ENCODE measurements at regions not wholly inside any gene's neighbourhood (a gene's known extent, or its start where the extent isn't known, plus 50 kb on each side); places are given as distances from the start of the nearest gene placed in this dataset.
A peak's percentile ranks its signal among the peaks of the same experiment; 100 is the strongest.

GRCh38 chr9:31394015-31394473, 990.4 kb upstream of the ACO1 start:
- no peak overlapping the region for H3K27ac ChIP-seq (ENCODE audit: low read length)
- no peak overlapping the region for H3K4me2 ChIP-seq (ENCODE audit: low read depth, low read length)
- H3K27me3 ChIP-seq (replicated peaks; ENCODE audit: insufficient read depth, low read length) = no peaks in the 10 kb centered on the region
- no peak overlapping the region for H2AFZ ChIP-seq (ENCODE audit: low read length)
- no peaks in the 10 kb centered on the region for H4K20me1 ChIP-seq (ENCODE audit: insufficient read depth, low read length)
- DNase-seq = peak; percentile 53
- H3K36me3 ChIP-seq (replicated peaks; ENCODE audit: insufficient read depth, low read length) = no peaks in the 10 kb centered on the region
- peaks cover 4% of the 10 kb centered on the region; the same call in 1 of the 2 replicates for H3K4me1 ChIP-seq (ENCODE audit: low read length)
- H3K9ac ChIP-seq (ENCODE audit: low read length) = no peak overlapping the region
- H3F3A ChIP-seq (ENCODE audit: insufficient read depth, low read length) = no peaks in the 10 kb centered on the region
- TF ChIP-seq EZH2phosphoT487 (IDR thresholded peaks at IDR 0.05; ENCODE audit: low read length) (no peak), CTCF (IDR thresholded peaks at IDR 0.05; ENCODE audit: low read length) (no peak), EZH2 (optimal IDR thresholded peaks at IDR 0.05; ENCODE audit: low read depth, low read length) (no peak)
- no peaks in the 10 kb centered on the region for H3K79me2 ChIP-seq (ENCODE audit: low read length)
- no peak overlapping the region for H3K4me3 ChIP-seq (ENCODE audit: low read length)
- H3K9me3 ChIP-seq (replicated peaks; ENCODE audit: insufficient read depth, low read length) = no peaks in the 10 kb centered on the region
- H3K9me2 ChIP-seq (replicated peaks; ENCODE audit: insufficient read depth, low read length) = no peaks in the 10 kb centered on the region

DNA sequence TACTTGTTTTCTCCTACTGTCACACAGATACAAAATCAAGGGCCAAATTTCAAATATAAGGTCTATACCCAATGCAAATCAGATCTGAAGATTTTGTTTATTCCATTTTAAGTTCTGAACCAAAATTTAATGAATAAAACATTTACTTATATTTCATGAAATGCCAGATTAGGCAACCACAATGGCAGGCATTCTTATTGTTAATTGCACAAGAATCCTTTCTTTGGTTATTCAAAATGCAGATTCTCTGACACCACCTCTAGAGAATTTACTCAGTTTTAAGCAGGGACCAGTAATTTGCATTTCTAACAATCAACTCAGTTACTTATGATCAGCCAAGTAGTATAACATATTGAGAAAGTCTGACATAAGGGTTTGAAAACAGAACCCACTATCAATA, 972.4 kb upstream of the ACO1 start:
- DNase-seq = no peak
- H2AFZ ChIP-seq (ENCODE audit: low read length) = no peak overlapping the region
- no peaks in the 10 kb centered on the region for H3K27me3 ChIP-seq (replicated peaks; ENCODE audit: insufficient read depth, low read length)
- H3K79me2 ChIP-seq (ENCODE audit: low read length) = no peaks in the 10 kb centered on the region
- no peaks in the 10 kb centered on the region for H3K9me2 ChIP-seq (replicated peaks; ENCODE audit: insufficient read depth, low read length)
- H3K4me1 ChIP-seq (ENCODE audit: low read length) = no peaks in the 10 kb centered on the region
- H3K9ac ChIP-seq (ENCODE audit: low read length) = no peak overlapping the region
- H3K4me3 ChIP-seq (ENCODE audit: low read length) = no peak overlapping the region
- H3K9me3 ChIP-seq (replicated peaks; ENCODE audit: insufficient read depth, low read length) = no peaks in the 10 kb centered on the region
- H3K27ac ChIP-seq (ENCODE audit: low read length) = no peak overlapping the region
- no peak overlapping the region for H3K4me2 ChIP-seq (ENCODE audit: low read depth, low read length)
- H3F3A ChIP-seq (ENCODE audit: insufficient read depth, low read length) = no peaks in the 10 kb centered on the region
- H4K20me1 ChIP-seq (ENCODE audit: insufficient read depth, low read length) = no peaks in the 10 kb centered on the region
- no peaks in the 10 kb centered on the region for H3K36me3 ChIP-seq (replicated peaks; ENCODE audit: insufficient read depth, low read length)
- TF ChIP-seq CTCF (IDR thresholded peaks at IDR 0.05; ENCODE audit: low read length) = no peak
- no peak for TF ChIP-seq EZH2phosphoT487 (IDR thresholded peaks at IDR 0.05; ENCODE audit: low read length)
- TF ChIP-seq EZH2 (optimal IDR thresholded peaks at IDR 0.05; ENCODE audit: low read depth, low read length) = no peak

- H3K4me2 ChIP-seq (ENCODE audit: low read depth, low read length) = no peak overlapping the region
- DNase-seq = no peak
- TF ChIP-seq CTCF (IDR thresholded peaks at IDR 0.05; ENCODE audit: low read length) (no peak), EZH2phosphoT487 (IDR thresholded peaks at IDR 0.05; ENCODE audit: low read length) (no peak), EZH2 (optimal IDR thresholded peaks at IDR 0.05; ENCODE audit: low read depth, low read length) (no peak)
- H3F3A ChIP-seq (ENCODE audit: insufficient read depth, low read length) = no peaks in the 10 kb centered on the region
- no peaks in the 10 kb centered on the region for H3K4me1 ChIP-seq (ENCODE audit: low read length)
- H3K36me3 ChIP-seq (replicated peaks; ENCODE audit: insufficient read depth, low read length) = no peaks in the 10 kb centered on the region
- H3K9ac ChIP-seq (ENCODE audit: low read length) = no peak overlapping the region
- H3K9me2 ChIP-seq (replicated peaks; ENCODE audit: insufficient read depth, low read length) = no peaks in the 10 kb centered on the region
- no peak overlapping the region for H3K27ac ChIP-seq (ENCODE audit: low read length)
- no peaks in the 10 kb centered on the region for H3K79me2 ChIP-seq (ENCODE audit: low read length)
- no peaks in the 10 kb centered on the region for H3K9me3 ChIP-seq (replicated peaks; ENCODE audit: insufficient read depth, low read length)
- no peak overlapping the region for H3K4me3 ChIP-seq (ENCODE audit: low read length)
- no peaks in the 10 kb centered on the region for H3K27me3 ChIP-seq (replicated peaks; ENCODE audit: insufficient read depth, low read length)
- no peak overlapping the region for H2AFZ ChIP-seq (ENCODE audit: low read length)
- H4K20me1 ChIP-seq (ENCODE audit: insufficient read depth, low read length) = no peaks in the 10 kb centered on the region
Measured at GRCh38 chr9:31415164-31415563, 969.3 kb upstream of the ACO1 start.
